ENCODE measurements at regions not wholly inside any gene's neighbourhood (a gene's known extent, or its start where the extent isn't known, plus 50 kb on each side); places are given as distances from the start of the nearest gene placed in this dataset.

DNA sequence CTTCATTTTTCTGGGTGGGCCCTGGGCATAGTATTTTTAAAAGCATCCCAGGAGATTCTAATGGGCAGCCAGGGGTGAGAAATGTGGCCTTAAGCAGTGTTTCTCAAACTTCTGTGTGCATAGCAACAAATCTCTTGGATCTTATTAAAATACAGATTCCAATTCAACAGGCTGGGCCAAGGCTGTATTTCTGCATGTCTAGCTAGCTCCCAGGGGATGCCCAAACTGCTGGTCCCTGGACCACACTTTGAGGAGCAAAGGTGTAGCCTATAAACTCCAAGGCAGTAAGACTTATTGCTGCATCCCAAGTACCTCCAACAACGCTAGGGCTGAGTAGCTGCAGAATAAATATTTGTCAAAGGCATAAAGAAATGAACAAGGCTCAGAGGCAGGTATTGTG, 292.9 kb upstream of the ZMIZ1 start:
- no peaks in the 10 kb centered on the region for H3K36me3 ChIP-seq (ENCODE audit: control insufficient read depth, insufficient read depth, low read length, severe bottlenecking)
- no peak overlapping the region for H3K9ac ChIP-seq (ENCODE audit: low read length)
- peaks cover 28% of the 10 kb centered on the region for H3K4me1 ChIP-seq (ENCODE audit: control insufficient read depth, insufficient read depth, low read length)
- no peak for DNase-seq (ENCODE audit: low read depth)
- H3K9me3 ChIP-seq (ENCODE audit: control insufficient read depth, low read length) = no peaks in the 10 kb centered on the region
- H3K4me3 ChIP-seq (ENCODE audit: low read length) = no peak overlapping the region
- no peaks in the 10 kb centered on the region for H3K27me3 ChIP-seq (replicated peaks; ENCODE audit: control insufficient read depth, insufficient read depth, low read length)

DNA sequence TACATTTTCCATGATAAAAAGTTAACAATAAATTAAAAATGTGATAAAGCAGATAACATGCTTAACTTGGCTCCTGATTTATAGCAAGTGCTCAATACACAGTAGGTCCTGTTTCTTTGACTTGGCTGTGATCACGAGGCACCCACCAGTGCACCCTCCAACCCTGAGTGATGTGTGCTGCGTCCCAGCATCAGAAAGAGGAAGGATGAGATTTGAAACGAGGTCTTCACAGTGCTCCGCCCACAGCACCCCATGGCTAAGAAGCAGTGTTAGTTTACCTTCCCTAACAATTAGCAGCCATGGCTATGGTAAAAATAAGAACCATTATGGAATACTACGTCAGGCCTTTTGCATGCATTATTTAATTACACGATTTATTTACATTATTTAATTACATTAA, 292.0 kb upstream of the ZMIZ1 start:
- no peaks in the 10 kb centered on the region for H3K9me3 ChIP-seq (ENCODE audit: control insufficient read depth, low read length)
- H3K9ac ChIP-seq (ENCODE audit: low read length) = no peak overlapping the region
- no peak overlapping the region for H3K4me3 ChIP-seq (ENCODE audit: low read length)
- H3K36me3 ChIP-seq (ENCODE audit: control insufficient read depth, insufficient read depth, low read length, severe bottlenecking) = no peaks in the 10 kb centered on the region
- H3K27me3 ChIP-seq (replicated peaks; ENCODE audit: control insufficient read depth, insufficient read depth, low read length) = no peaks in the 10 kb centered on the region
- peaks cover 28% of the 10 kb centered on the region for H3K4me1 ChIP-seq (ENCODE audit: control insufficient read depth, insufficient read depth, low read length)
- no peak for DNase-seq (ENCODE audit: low read depth)

DNA sequence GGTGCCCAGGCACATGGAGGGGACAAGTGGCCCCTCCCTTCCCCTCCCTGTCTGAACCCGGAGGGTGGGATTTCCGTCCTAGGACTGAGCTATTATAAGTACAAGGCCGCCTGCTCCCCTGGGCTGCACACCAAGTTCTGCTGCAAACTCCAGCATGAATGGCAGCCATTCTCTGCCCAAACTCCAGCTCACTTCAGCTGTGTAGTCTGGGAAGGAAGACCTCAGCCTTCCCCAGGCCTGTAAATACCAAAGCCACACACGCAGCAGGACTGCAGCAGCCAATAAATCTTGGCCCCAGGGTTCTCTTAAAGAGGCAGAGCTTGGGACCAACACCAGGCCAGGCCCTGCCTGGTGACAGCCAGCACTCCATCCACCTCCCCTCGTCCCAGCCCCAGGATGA, 291.3 kb upstream of the ZMIZ1 start:
- Histone ChIP-seq H3K9ac (ENCODE audit: low read length) (peak overlapping the region; percentile 1), H3K27me3 (replicated peaks; ENCODE audit: control insufficient read depth, insufficient read depth, low read length) (no peaks in the 10 kb centered on the region), H3K4me1 (ENCODE audit: control insufficient read depth, insufficient read depth, low read length) (peaks cover 28% of the 10 kb centered on the region), H3K9me3 (ENCODE audit: control insufficient read depth, low read length) (no peaks in the 10 kb centered on the region), H3K36me3 (ENCODE audit: control insufficient read depth, insufficient read depth, low read length, severe bottlenecking) (no peaks in the 10 kb centered on the region), H3K4me3 (ENCODE audit: low read length) (no peak overlapping the region)
- DNase-seq (ENCODE audit: low read depth) = peak; percentile 5

DNA sequence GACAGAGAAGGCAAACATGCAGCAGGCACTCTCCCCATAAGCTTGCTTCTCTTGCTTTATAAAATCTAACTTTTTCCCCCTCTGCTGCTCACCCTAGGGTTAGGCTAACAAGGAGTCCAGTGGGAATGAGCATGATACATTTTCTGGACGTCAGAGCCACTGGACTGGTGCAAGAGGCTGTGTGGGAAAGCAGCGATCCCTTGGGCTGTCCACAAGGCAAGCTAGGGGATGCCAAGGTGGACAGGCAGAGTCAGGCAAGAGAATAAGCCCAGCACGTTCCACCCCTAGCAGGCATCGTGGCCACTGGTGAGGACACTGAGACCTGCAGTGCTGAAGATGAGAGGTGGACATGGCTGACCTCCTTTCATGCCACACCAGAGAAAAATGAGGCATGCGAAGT, 290.9 kb upstream of the ZMIZ1 start:
- Histone ChIP-seq H3K9me3 (ENCODE audit: control insufficient read depth, low read length) (peaks cover 2% of the 10 kb centered on the region), H3K27me3 (replicated peaks; ENCODE audit: control insufficient read depth, insufficient read depth, low read length) (no peaks in the 10 kb centered on the region), H3K9ac (ENCODE audit: low read length) (peak overlapping the region; percentile 1), H3K4me3 (ENCODE audit: low read length) (no peak overlapping the region), H3K4me1 (ENCODE audit: control insufficient read depth, insufficient read depth, low read length) (peaks cover 28% of the 10 kb centered on the region), H3K36me3 (ENCODE audit: control insufficient read depth, insufficient read depth, low read length, severe bottlenecking) (no peaks in the 10 kb centered on the region)
- no peak for DNase-seq (ENCODE audit: low read depth)

DNA sequence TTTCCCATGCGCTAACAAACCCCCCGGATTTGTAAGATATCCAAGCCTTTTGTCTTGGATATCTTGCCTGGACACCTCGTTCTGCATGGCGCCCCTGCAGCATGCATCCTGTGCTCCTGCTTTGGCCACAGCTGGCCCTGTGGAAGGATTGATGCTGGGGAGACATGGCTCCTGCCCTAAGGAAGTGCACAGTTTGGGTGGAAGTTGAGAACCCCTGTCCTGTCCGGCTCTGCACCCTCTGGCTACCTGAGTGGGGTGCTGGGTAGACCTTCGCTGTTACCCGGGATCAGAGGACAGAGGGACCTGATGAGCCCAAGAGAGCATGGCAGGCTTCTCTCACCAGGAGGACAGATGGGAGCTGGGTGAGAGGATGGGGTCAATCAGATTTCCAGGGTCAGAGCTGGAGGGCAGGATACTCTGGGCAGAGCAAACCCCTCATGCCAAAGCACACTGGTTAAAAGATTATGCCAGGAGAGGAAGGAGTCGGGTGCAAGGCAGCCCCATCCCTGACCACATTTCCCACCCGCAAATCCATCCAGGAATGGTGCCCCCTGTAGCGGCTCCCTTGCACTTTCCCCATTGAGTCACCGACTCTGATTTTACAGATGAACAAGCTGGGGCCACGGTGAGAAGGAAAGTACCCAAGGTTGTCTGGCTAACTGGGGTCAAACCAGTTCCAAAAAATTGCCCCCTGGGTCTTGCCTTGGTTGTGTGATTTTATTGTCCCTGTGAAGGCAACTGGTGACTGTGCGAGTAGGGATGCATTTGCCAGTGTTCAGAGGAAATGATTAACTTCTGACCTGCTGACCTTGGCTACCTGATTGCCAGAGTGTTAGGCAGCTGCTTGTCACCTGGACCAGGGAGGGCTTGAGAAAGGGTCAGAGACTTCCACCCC, 290.1 kb upstream of the ZMIZ1 start:
- Histone ChIP-seq H3K27me3 (replicated peaks; ENCODE audit: control insufficient read depth, insufficient read depth, low read length) (no peaks in the 10 kb centered on the region), H3K9me3 (ENCODE audit: control insufficient read depth, low read length) (peaks cover 9% of the 10 kb centered on the region), H3K4me1 (ENCODE audit: control insufficient read depth, insufficient read depth, low read length) (peaks cover 28% of the 10 kb centered on the region), H3K36me3 (ENCODE audit: control insufficient read depth, insufficient read depth, low read length, severe bottlenecking) (no peaks in the 10 kb centered on the region), H3K9ac (ENCODE audit: low read length) (no peak overlapping the region), H3K4me3 (ENCODE audit: low read length) (no peak overlapping the region)
- DNase-seq (ENCODE audit: low read depth) = no peak

DNA sequence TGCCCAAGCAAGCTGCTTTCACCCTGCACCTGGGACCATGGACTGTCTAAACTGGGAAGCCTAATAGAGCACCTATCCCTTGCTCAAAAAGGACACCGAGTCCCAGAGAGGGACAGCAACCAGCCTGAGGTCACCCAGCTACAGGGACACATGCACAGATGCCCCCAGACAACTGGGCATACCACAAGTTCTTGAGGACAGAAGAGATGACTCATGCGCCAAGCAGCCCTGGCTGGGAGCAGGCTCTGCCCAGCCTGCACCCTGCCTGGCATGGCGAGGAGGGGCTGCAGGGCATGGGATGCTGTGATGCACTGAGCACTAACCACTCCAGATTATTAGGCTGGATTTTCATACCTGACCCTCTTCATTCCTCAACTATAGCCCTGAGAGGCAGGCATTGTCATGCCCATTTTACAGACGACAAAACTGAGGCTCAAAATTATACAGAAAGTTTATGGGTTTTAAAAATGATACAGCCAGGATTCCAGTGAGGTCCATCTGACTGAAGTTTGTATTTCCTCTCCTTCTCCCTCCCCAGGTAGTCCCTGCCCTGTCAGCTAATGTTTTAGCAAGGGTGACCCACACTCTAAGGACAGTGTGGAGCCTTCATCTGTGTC, 289.3 kb upstream of the ZMIZ1 start:
- Histone ChIP-seq H3K4me3 (ENCODE audit: low read length) (no peak overlapping the region), H3K9me3 (ENCODE audit: control insufficient read depth, low read length) (peaks cover 9% of the 10 kb centered on the region), H3K9ac (ENCODE audit: low read length) (no peak overlapping the region), H3K36me3 (ENCODE audit: control insufficient read depth, insufficient read depth, low read length, severe bottlenecking) (no peaks in the 10 kb centered on the region), H3K27me3 (replicated peaks; ENCODE audit: control insufficient read depth, insufficient read depth, low read length) (no peaks in the 10 kb centered on the region), H3K4me1 (ENCODE audit: control insufficient read depth, insufficient read depth, low read length) (peaks cover 32% of the 10 kb centered on the region)
- no peak for DNase-seq (ENCODE audit: low read depth)

DNA sequence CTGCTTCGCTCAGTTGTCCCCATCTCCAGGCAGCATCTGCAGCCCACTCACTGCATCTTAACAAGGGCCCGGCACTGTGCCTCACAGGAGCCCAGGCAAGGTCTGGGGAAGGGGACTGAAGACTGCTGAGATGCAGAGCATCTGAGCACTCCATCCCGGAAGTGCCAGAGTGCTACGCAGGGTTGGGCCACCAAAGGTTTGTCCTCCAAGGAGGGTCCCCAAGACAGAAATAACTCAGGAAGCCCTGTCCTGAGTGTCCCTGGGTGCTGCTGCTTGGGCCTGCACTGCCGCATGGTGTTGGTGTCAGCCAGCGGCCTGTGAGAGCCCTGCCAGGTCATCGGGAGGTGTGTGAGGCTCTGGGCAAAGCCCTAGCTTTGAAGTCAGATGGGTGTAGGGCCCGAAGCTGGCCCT, 288.2 kb upstream of the ZMIZ1 start:
- Histone ChIP-seq H3K9ac (ENCODE audit: low read length) (no peak overlapping the region), H3K4me1 (ENCODE audit: control insufficient read depth, insufficient read depth, low read length) (peaks cover 30% of the 10 kb centered on the region), H3K9me3 (ENCODE audit: control insufficient read depth, low read length) (peaks cover 9% of the 10 kb centered on the region), H3K36me3 (ENCODE audit: control insufficient read depth, insufficient read depth, low read length, severe bottlenecking) (no peaks in the 10 kb centered on the region), H3K27me3 (replicated peaks; ENCODE audit: control insufficient read depth, insufficient read depth, low read length) (no peaks in the 10 kb centered on the region), H3K4me3 (ENCODE audit: low read length) (no peak overlapping the region)
- no peak for DNase-seq (ENCODE audit: low read depth)

DNA sequence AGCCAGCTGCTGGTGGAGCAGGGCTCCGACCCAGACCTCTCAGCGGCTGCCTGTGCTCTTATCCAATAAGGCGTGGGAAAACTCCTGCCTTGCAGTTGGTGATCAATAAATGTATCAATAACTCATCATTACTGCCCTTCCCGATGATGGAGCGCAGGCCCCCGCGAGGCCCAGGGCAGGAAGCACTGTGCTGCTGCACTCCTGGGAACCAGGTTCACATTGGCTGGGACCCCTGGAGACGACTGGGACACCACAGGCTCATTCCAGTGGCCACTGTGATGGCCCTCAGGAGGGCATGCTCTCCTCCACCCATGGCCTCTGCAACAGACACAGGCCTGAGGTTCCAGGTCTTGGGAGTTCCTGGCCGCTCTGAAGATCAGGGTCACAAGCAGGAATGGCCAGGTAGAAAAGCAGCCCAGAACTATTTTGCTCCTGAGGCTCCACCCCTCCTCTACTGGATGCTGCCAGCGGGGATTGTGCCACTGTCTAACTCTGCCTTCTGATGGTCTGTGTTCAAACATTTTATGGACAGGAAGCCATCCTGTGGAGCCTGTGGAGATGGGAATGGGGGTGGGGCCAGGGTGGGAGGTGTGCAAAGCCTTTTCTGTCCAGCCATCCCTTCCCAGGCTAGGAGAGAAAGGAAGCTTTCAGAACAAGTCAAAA, 287.4 kb upstream of the ZMIZ1 start:
- Histone ChIP-seq H3K27me3 (replicated peaks; ENCODE audit: control insufficient read depth, insufficient read depth, low read length) (no peaks in the 10 kb centered on the region), H3K4me3 (ENCODE audit: low read length) (no peak overlapping the region), H3K4me1 (ENCODE audit: control insufficient read depth, insufficient read depth, low read length) (peaks cover 28% of the 10 kb centered on the region), H3K9ac (ENCODE audit: low read length) (no peak overlapping the region), H3K36me3 (ENCODE audit: control insufficient read depth, insufficient read depth, low read length, severe bottlenecking) (no peaks in the 10 kb centered on the region), H3K9me3 (ENCODE audit: control insufficient read depth, low read length) (peaks cover 9% of the 10 kb centered on the region)
- no peak for DNase-seq (ENCODE audit: low read depth)

DNA sequence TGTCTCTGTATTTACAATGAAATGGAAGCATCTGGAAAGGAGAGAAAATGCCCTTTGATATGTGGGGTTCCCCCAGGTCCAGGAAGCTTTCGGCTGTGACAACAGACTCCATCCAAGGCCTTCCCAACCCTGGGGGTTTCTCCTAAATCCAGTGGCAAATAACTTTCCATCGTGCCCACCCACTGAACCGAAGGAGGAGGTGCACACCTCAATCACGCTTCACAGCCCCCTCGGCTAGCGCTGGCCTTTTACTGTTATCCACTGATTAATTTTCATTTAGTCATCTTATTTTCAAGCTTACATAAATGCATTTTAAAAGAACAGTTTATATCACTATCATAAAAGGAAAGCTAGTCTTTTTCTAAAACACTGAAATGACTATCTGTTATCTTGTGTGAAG, 286.8 kb upstream of the ZMIZ1 start:
- DNase-seq (ENCODE audit: low read depth) = no peak
- Histone ChIP-seq H3K9ac (ENCODE audit: low read length) (no peak overlapping the region), H3K27me3 (replicated peaks; ENCODE audit: control insufficient read depth, insufficient read depth, low read length) (no peaks in the 10 kb centered on the region), H3K36me3 (ENCODE audit: control insufficient read depth, insufficient read depth, low read length, severe bottlenecking) (no peaks in the 10 kb centered on the region), H3K4me3 (ENCODE audit: low read length) (no peak overlapping the region), H3K4me1 (ENCODE audit: control insufficient read depth, insufficient read depth, low read length) (peaks cover 25% of the 10 kb centered on the region), H3K9me3 (ENCODE audit: control insufficient read depth, low read length) (peaks cover 9% of the 10 kb centered on the region)

DNA sequence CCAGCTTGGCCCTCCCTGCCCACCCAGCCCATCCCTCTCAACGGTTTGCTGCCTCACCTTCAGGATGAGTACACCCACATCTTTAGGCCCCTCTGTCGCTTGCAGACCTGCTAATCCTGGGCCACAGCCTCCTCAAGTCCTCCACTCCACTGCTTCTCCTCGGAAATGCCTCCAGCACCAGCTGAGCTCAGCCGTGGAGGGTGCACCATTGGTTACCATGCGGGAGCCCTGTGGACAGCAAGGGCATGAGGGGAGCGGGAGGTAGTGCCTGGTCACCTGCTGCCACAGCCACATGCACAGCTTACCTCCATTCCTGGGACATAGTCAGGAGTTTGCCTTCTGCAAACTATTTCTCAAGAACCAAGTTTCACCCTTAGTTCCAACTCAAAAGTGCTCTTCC, 286.3 kb upstream of the ZMIZ1 start:
- DNase-seq (ENCODE audit: low read depth) = no peak
- Histone ChIP-seq H3K4me3 (ENCODE audit: low read length) (no peak overlapping the region), H3K9me3 (ENCODE audit: control insufficient read depth, low read length) (peaks cover 9% of the 10 kb centered on the region)

DNA sequence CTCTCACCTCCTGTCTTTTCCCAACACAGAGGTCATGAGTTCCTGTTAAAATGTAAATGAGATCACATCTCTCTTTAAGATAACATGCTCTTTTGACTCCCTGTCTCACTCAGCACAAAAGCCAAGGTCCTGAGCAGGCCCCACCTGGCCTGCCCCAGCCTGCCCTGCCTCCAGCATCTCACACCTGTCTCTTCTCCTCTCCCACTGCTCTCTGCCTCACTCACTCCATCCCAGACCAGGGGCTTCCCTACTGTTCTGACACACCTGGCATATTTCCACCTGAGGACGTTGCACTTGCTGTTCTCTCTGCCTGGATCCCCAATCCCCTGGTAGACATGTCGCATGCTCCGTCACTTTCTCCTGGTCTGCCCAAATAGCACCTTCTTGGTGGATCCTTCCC, 285.0 kb upstream of the ZMIZ1 start:
- Histone ChIP-seq H3K4me1 (ENCODE audit: control insufficient read depth, insufficient read depth, low read length) (peaks cover 13% of the 10 kb centered on the region), H3K4me3 (ENCODE audit: low read length) (no peak overlapping the region)

More for the DNA sequence above, 286.3 kb upstream of the ZMIZ1 start:
- Histone ChIP-seq H3K9ac (ENCODE audit: low read length) (no peak overlapping the region), H3K27me3 (replicated peaks; ENCODE audit: control insufficient read depth, insufficient read depth, low read length) (no peaks in the 10 kb centered on the region), H3K36me3 (ENCODE audit: control insufficient read depth, insufficient read depth, low read length, severe bottlenecking) (no peaks in the 10 kb centered on the region), H3K4me1 (ENCODE audit: control insufficient read depth, insufficient read depth, low read length) (peaks cover 20% of the 10 kb centered on the region)

More for the DNA sequence above, 285.0 kb upstream of the ZMIZ1 start:
- H3K27me3 ChIP-seq (replicated peaks; ENCODE audit: control insufficient read depth, insufficient read depth, low read length) = no peaks in the 10 kb centered on the region
- no peaks in the 10 kb centered on the region for H3K36me3 ChIP-seq (ENCODE audit: control insufficient read depth, insufficient read depth, low read length, severe bottlenecking)
- no peak overlapping the region for H3K9ac ChIP-seq (ENCODE audit: low read length)
- DNase-seq (ENCODE audit: low read depth) = no peak
- H3K9me3 ChIP-seq (ENCODE audit: control insufficient read depth, low read length) = peaks cover 9% of the 10 kb centered on the region
